Tibial nerve (tissue), 3 donors: ENCODE measurements at regions not wholly inside any gene's neighbourhood (a gene's known extent, or its start where the extent isn't known, plus 50 kb on each side); places are given as distances from the start of the nearest gene placed in this dataset.

Experiments used
- EP300 ChIP-seq, 2 donors: sonication (generic); formaldehyde crosslinking; IDR thresholded peaks; one replicate each; pipeline ENCODE4 v1.6.1; 2017; ENCODE audit warnings: antibody characterized with exemption in 2 of 2, mild to moderate bottlenecking in 1 of 2
- POLR2A ChIP-seq, 2 donors: fragments of 450-650 bp; IDR thresholded peaks; one replicate each; pipeline ENCODE4 v1.6.1; 2017; ENCODE audit warnings: antibody characterized with exemption in 2 of 2, mild to moderate bottlenecking in 2 of 2, moderate library complexity in 2 of 2

GRCh38 chr7:11969643-11970042, 137.6 kb upstream of the THSD7A start:
- TF ChIP-seq POLR2A (IDR thresholded peaks at IDR 0.05) (no peak), EP300 (IDR thresholded peaks at IDR 0.05) (no peak)
